GM12878 (cell line): ENCODE measurements at regions not wholly inside any gene's neighbourhood (a gene's known extent, or its start where the extent isn't known, plus 50 kb on each side); places are given as distances from the start of the nearest gene placed in this dataset.

Experiments
- CTCF ChIP-seq, 3 experiments: IDR thresholded peaks in 2 of 3; conservative IDR thresholded peaks in 1 of 3; 2 replicates each; pipeline ENCODE4 v1.5.1; 2011; ENCODE audit warnings: low read depth in 3 of 3, low read length in 3 of 3, mild to moderate bottlenecking in 3 of 3, control low read depth in 2 of 3, moderate library complexity in 2 of 3, inconsistent platforms in 1 of 3, mixed read lengths in 1 of 3; ENCODE audit not compliant: control insufficient read depth in 2 of 3, insufficient read depth in 1 of 3; ENCODE audit errors: extremely low read depth in 1 of 3
- HCFC1 ChIP-seq: fragments of 150-350 bp; IDR thresholded peaks from 2 replicates; pipeline ENCODE4 v1.6.1; 2014; ENCODE audit warnings: low read length
- MTA3 ChIP-seq: IDR thresholded peaks from 2 replicates; pipeline ENCODE4 v1.6.1; 2012; ENCODE audit warnings: low read length, inconsistent platforms, borderline replicate concordance
- POLR2A ChIP-seq: IDR thresholded peaks from 2 replicates; pipeline ENCODE4 v1.6.1; 2011; ENCODE audit warnings: low read depth, mild to moderate bottlenecking, low read length
- SKIL ChIP-seq: fragments of 450-650 bp; IDR thresholded peaks from 2 replicates; pipeline ENCODE4 v1.6.1; 2017; ENCODE audit warnings: mild to moderate bottlenecking, low read depth, inconsistent platforms; ENCODE audit not compliant: poor library complexity, severe bottlenecking

- TF ChIP-seq HCFC1 (no peak), CTCF (IDR thresholded peaks at IDR 0.05 in 2 of 3, conservative IDR thresholded peaks at IDR 0.05 in 1 of 3; ENCODE audit: control insufficient read depth in 2 of 3, extremely low read depth in 1 of 3, insufficient read depth in 1 of 3, low read depth in 3 of 3, low read length in 3 of 3) (no peak), POLR2A (no peak), SKIL (no peak), MTA3 (no peak)
Observed at GRCh38 chr6:159450815-159451465, 242.1 kb downstream of the SOD2 start.
